IMR-90 (cell line): ENCODE measurements at regions not wholly inside any gene's neighbourhood (a gene's known extent, or its start where the extent isn't known, plus 50 kb on each side); places are given as distances from the start of the nearest gene placed in this dataset.

ENCODE experiments used
- CTCF ChIP-seq: conservative IDR thresholded peaks from 2 replicates; pipeline ENCODE4 v1.5.1; 2012; ENCODE audit warnings: mild to moderate bottlenecking, low read depth, low read length, improper control_type of control experiment
- MXI1 ChIP-seq: IDR thresholded peaks from 2 replicates; pipeline ENCODE4 v1.6.1; 2012; ENCODE audit warnings: low read depth, mild to moderate bottlenecking, low read length, moderate library complexity, borderline replicate concordance
- POLR2A ChIP-seq: IDR thresholded peaks from 2 replicates; pipeline ENCODE4 v1.6.1; 2012; ENCODE audit warnings: mild to moderate bottlenecking, low read depth, low read length
- RFX5 ChIP-seq: IDR thresholded peaks from 2 replicates; pipeline ENCODE4 v1.8.0; 2012; ENCODE audit warnings: low read depth, mild to moderate bottlenecking, low read length, moderate library complexity

- TF ChIP-seq CTCF: no peak
- no peak for TF ChIP-seq POLR2A
- TF ChIP-seq RFX5: no peak
- TF ChIP-seq MXI1: no peak
Measured at GRCh38 chr22:44383652-44384562, 71.2 kb upstream of the SHISAL1 start.
